ENCODE measurements at regions not wholly inside any gene's neighbourhood (a gene's known extent, or its start where the extent isn't known, plus 50 kb on each side); places are given as distances from the start of the nearest gene placed in this dataset.

- peak; percentile 83 for DNase-seq (ENCODE audit: low spot score)
- no peak for TF ChIP-seq CTCF (conservative IDR thresholded peaks at IDR 0.05; ENCODE audit: low read depth)
- no peak overlapping the region for H3K27ac ChIP-seq
- ChIA-PET POLR2A (ENCODE audit: low non-redundant PET) (no interaction called here), CTCF (interaction anchor here (0.6 to 0.8 kb wide), 2 partner anchors 8 to 17 kb away, joined by 3 to 5 read pairs; no protein-coding TSS in a partner anchor)
Observed at GRCh38 chr9:115939065-115939765, 214.4 kb upstream of the PAPPA start.

- no peak for TF ChIP-seq CTCF (conservative IDR thresholded peaks at IDR 0.05; ENCODE audit: low read depth)
- DNase-seq (ENCODE audit: low spot score), result peak; percentile 72
- POLR2A ChIA-PET (ENCODE audit: low non-redundant PET), result interaction anchor here (0.6 kb wide), 1 partner anchor 381 kb away, joined by 4 read pairs; no protein-coding TSS in a partner anchor
- no peak overlapping the region for H3K27ac ChIP-seq
- CTCF ChIA-PET, result interaction anchor here (0.7 to 0.9 kb wide), 2 partner anchors 13 to 348 kb away, joined by 3 read pairs; no protein-coding TSS in a partner anchor
Observed at GRCh38 chr9:115941561-115942315, 211.9 kb upstream of the PAPPA start.

GRCh38 chr9:115943431-115944165, 210.0 kb upstream of the PAPPA start:
- CTCF ChIA-PET, result interaction anchor here (0.6 to 1.4 kb wide), 4 partner anchors 21 to 359 kb away, joined by 3 to 7 read pairs (median 6); no protein-coding TSS in a partner anchor
- no peak for TF ChIP-seq CTCF (conservative IDR thresholded peaks at IDR 0.05; ENCODE audit: low read depth)
- POLR2A ChIA-PET (ENCODE audit: low non-redundant PET), result no interaction called here
- peak overlapping the region; percentile 76 for H3K27ac ChIP-seq
- no peak for DNase-seq (ENCODE audit: low spot score)

GRCh38 chr9:115944166-115944948, 209.2 kb upstream of the PAPPA start:
- CTCF ChIA-PET, result interaction anchor here (0.6 to 1.4 kb wide), 2 partner anchors 20 to 351 kb away, joined by 3 to 5 read pairs; no protein-coding TSS in a partner anchor
- peak; percentile 83 for DNase-seq (ENCODE audit: low spot score)
- TF ChIP-seq CTCF (conservative IDR thresholded peaks at IDR 0.05; ENCODE audit: low read depth), result no peak
- H3K27ac ChIP-seq, result peak overlapping the region; percentile 76
- POLR2A ChIA-PET (ENCODE audit: low non-redundant PET), result no interaction called here

- ChIA-PET CTCF (no interaction called here), POLR2A (ENCODE audit: low non-redundant PET) (no interaction called here)
- no peak for TF ChIP-seq CTCF (conservative IDR thresholded peaks at IDR 0.05; ENCODE audit: low read depth)
- H3K27ac ChIP-seq, result no peak overlapping the region
- DNase-seq (ENCODE audit: low spot score), result no peak
Observed at GRCh38 chr9:115945009-115945431, 208.6 kb upstream of the PAPPA start.

All from RWPE1 (cell line).